Esophagus squamous epithelium (tissue), 4 donors: ENCODE measurements at regions not wholly inside any gene's neighbourhood (a gene's known extent, or its start where the extent isn't known, plus 50 kb on each side); places are given as distances from the start of the nearest gene placed in this dataset.

ENCODE experiments used
- CTCF ChIP-seq, 6 experiments: fragments of 450-650 bp in 4 of 6; fragments of 200-600 bp in 2 of 6; sonication (generic) in 2 of 6; IDR thresholded peaks; one replicate each; pipeline ENCODE4 v1.5.1; 2016 to 2019; ENCODE audit warnings: antibody characterized with exemption in 6 of 6, mild to moderate bottlenecking in 4 of 6, moderate library complexity in 4 of 6
- POLR2A ChIP-seq, 4 donors: fragments of 450-650 bp; IDR thresholded peaks; one replicate each; pipeline ENCODE4 v1.6.1; 2017; ENCODE audit warnings: antibody characterized with exemption in 4 of 4, mild to moderate bottlenecking in 4 of 4, moderate library complexity in 3 of 4

GRCh38 chr15:25058080-25058785, 103.4 kb downstream of the SNRPN start:
- no peak for TF ChIP-seq CTCF (IDR thresholded peaks at IDR 0.05)
- no peak for TF ChIP-seq POLR2A (IDR thresholded peaks at IDR 0.05)
